SK-N-SH treated with all-trans-retinoic acid at 6 μM for 48 hours (cell line): ENCODE measurements at regions not wholly inside any gene's neighbourhood (a gene's known extent, or its start where the extent isn't known, plus 50 kb on each side); places are given as distances from the start of the nearest gene placed in this dataset.

Experiments used
- ATAC-seq: fragments of 200-7000 bp; cut with Tn5 transposase; 3 replicates; pipeline ENCODE4 v1.9.1; 2020; ENCODE audit warnings: mild to moderate bottlenecking, moderate library complexity
- ARNTL ChIP-seq: fragments of 450-650 bp; formaldehyde crosslinking; IDR thresholded peaks from 2 replicates; pipeline ENCODE4 v1.5.0; 2020; ENCODE audit warnings: low read depth, mild to moderate bottlenecking, moderate library complexity, borderline replicate concordance
- BACH2 ChIP-seq: fragments of 250-450 bp; sonication (Bioruptor Pico); IDR thresholded peaks from 2 replicates; pipeline ENCODE4 v1.9.0; 2021; ENCODE audit warnings: mild to moderate bottlenecking, borderline replicate concordance
- CSDC2 ChIP-seq: fragments of 250-450 bp; sonication (Bioruptor Pico); IDR thresholded peaks from 2 replicates; pipeline ENCODE4 v1.5.0; 2020; ENCODE audit warnings: mild to moderate bottlenecking, moderate library complexity
- ESRRG ChIP-seq: fragments of 250-450 bp; sonication (Bioruptor Pico); IDR thresholded peaks from 2 replicates; pipeline ENCODE4 v1.6.1; 2021; ENCODE audit warnings: mild to moderate bottlenecking
- GLIS3 ChIP-seq: fragments of 250-450 bp; sonication (Bioruptor Pico); IDR thresholded peaks from 2 replicates; pipeline ENCODE4 v1.5.0; 2020; ENCODE audit warnings: mild to moderate bottlenecking, moderate library complexity
- ISL1 ChIP-seq: fragments of 250-450 bp; sonication (Bioruptor Pico); IDR thresholded peaks from 2 replicates; pipeline ENCODE4 v2.1.2; 2022; ENCODE audit warnings: mild to moderate bottlenecking, moderate library complexity
- OSR1 ChIP-seq: fragments of 250-450 bp; sonication (Bioruptor Pico); IDR thresholded peaks from 2 replicates; pipeline ENCODE4 v1.8.0; 2022; ENCODE audit warnings: moderate library complexity, mild to moderate bottlenecking, inconsistent platforms
- PPARA ChIP-seq: fragments of 250-450 bp; sonication (Bioruptor Pico); IDR thresholded peaks from 2 replicates; pipeline ENCODE4 v1.5.0; 2020; ENCODE audit warnings: mild to moderate bottlenecking, borderline replicate concordance
- SNAI2 ChIP-seq: fragments of 250-450 bp; sonication (Bioruptor Pico); IDR thresholded peaks from 2 replicates; pipeline ENCODE4 v1.5.0; 2020; ENCODE audit warnings: mild to moderate bottlenecking, moderate library complexity
- TCF4 ChIP-seq: fragments of 250-450 bp; sonication (Bioruptor Pico); IDR thresholded peaks from 2 replicates; pipeline ENCODE4 v1.8.0; 2021; ENCODE audit warnings: mild to moderate bottlenecking, moderate library complexity, borderline replicate concordance
- TOX ChIP-seq: fragments of 250-450 bp; sonication (Bioruptor Pico); IDR thresholded peaks from 2 replicates; pipeline ENCODE4 v1.8.0; 2021; ENCODE audit warnings: mild to moderate bottlenecking, moderate library complexity, borderline replicate concordance
- ZC3H10 ChIP-seq: fragments of 250-450 bp; sonication (Bioruptor Pico); IDR thresholded peaks from 2 replicates; pipeline ENCODE4 v1.5.1; 2021; ENCODE audit warnings: mild to moderate bottlenecking, moderate library complexity
- ZFP3 ChIP-seq: fragments of 250-450 bp; sonication (Bioruptor Pico); IDR thresholded peaks from 2 replicates; pipeline ENCODE4 v1.5.0; 2020; ENCODE audit warnings: mild to moderate bottlenecking, moderate library complexity
- ZFP30 ChIP-seq: fragments of 450-650 bp; formaldehyde crosslinking; IDR thresholded peaks from 2 replicates; pipeline ENCODE4 v1.5.0; 2022; ENCODE audit warnings: mild to moderate bottlenecking, moderate library complexity
- ZNF565 ChIP-seq: fragments of 450-650 bp; formaldehyde crosslinking; conservative IDR thresholded peaks from 2 replicates; pipeline ENCODE4 v1.5.0; 2020; ENCODE audit warnings: low read depth, mild to moderate bottlenecking, moderate library complexity
- ZNF70 ChIP-seq: fragments of 450-650 bp; formaldehyde crosslinking; IDR thresholded peaks from 2 replicates; pipeline ENCODE4 v1.5.0; 2020; ENCODE audit warnings: mild to moderate bottlenecking, moderate library complexity
- ZNF8 ChIP-seq: fragments of 450-650 bp; formaldehyde crosslinking; IDR thresholded peaks from 2 replicates; pipeline ENCODE4 v1.5.0; 2020; ENCODE audit warnings: mild to moderate bottlenecking, moderate library complexity
- TF ChIP-seq, protein P1 (sequence below): fragments of 250-450 bp; sonication (Bioruptor Pico); IDR thresholded peaks from 2 replicates; pipeline ENCODE4 v1.8.0; 2020; ENCODE audit warnings: mild to moderate bottlenecking, moderate library complexity, borderline replicate concordance
- TF ChIP-seq, protein P2 (sequence below): fragments of 250-450 bp; sonication (Bioruptor Pico); IDR thresholded peaks from 2 replicates; pipeline ENCODE4 v1.5.1; 2021; ENCODE audit warnings: mild to moderate bottlenecking, moderate library complexity
- TF ChIP-seq, protein P3 (sequence below): fragments of 250-450 bp; sonication (Bioruptor Pico); IDR thresholded peaks from 2 replicates; pipeline ENCODE4 v1.5.0; 2020; ENCODE audit warnings: mild to moderate bottlenecking, moderate library complexity
- TF ChIP-seq, protein P4 (sequence below): fragments of 250-450 bp; sonication (Bioruptor Pico); IDR thresholded peaks from 2 replicates; pipeline ENCODE4 v1.8.0; 2021; ENCODE audit warnings: low read depth, mild to moderate bottlenecking, moderate library complexity, borderline replicate concordance
- TF ChIP-seq, protein P5 (sequence below): fragments of 250-450 bp; sonication (Bioruptor Pico); IDR thresholded peaks from 2 replicates; pipeline ENCODE4 v1.5.1; 2020; ENCODE audit warnings: low read depth, mild to moderate bottlenecking, moderate library complexity

DNA sequence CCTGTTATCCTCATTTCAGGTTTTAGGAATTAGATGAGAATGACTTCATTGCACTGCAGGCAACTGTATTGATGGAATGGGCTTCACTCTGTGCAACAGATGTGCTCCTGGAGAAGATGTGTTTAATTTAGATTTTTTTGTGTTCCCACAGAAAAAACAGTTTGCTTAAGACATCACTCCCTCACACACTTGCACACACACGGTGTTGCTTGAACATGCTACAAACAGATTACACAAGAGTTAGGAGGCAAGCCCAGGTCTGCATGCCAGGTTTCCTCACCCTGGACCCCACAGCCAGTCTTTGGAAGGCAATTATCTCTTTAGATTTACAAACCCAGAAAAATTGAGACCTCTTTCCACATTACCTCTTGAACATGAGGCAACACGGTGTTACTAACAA, 93.7 kb upstream of the KLHL29 start:
- no peak for TF ChIP-seq PPARA
- TF ChIP-seq, protein P1, sequence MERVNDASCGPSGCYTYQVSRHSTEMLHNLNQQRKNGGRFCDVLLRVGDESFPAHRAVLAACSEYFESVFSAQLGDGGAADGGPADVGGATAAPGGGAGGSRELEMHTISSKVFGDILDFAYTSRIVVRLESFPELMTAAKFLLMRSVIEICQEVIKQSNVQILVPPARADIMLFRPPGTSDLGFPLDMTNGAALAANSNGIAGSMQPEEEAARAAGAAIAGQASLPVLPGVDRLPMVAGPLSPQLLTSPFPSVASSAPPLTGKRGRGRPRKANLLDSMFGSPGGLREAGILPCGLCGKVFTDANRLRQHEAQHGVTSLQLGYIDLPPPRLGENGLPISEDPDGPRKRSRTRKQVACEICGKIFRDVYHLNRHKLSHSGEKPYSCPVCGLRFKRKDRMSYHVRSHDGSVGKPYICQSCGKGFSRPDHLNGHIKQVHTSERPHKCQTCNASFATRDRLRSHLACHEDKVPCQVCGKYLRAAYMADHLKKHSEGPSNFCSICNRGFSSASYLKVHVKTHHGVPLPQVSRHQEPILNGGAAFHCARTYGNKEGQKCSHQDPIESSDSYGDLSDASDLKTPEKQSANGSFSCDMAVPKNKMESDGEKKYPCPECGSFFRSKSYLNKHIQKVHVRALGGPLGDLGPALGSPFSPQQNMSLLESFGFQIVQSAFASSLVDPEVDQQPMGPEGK (CRISPR knock-in tag), result no peak
- TF ChIP-seq, protein P2, sequence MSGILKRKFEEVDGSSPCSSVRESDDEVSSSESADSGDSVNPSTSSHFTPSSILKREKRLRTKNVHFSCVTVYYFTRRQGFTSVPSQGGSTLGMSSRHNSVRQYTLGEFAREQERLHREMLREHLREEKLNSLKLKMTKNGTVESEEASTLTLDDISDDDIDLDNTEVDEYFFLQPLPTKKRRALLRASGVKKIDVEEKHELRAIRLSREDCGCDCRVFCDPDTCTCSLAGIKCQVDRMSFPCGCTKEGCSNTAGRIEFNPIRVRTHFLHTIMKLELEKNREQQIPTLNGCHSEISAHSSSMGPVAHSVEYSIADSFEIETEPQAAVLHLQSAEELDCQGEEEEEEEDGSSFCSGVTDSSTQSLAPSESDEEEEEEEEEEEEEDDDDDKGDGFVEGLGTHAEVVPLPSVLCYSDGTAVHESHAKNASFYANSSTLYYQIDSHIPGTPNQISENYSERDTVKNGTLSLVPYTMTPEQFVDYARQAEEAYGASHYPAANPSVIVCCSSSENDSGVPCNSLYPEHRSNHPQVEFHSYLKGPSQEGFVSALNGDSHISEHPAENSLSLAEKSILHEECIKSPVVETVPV, result no peak
- TF ChIP-seq CSDC2 (CRISPR knock-in tag), result no peak
- TF ChIP-seq TCF4 (CRISPR knock-in tag), result no peak
- TF ChIP-seq ARNTL (CRISPR knock-in tag), result no peak
- TF ChIP-seq, protein P3, sequence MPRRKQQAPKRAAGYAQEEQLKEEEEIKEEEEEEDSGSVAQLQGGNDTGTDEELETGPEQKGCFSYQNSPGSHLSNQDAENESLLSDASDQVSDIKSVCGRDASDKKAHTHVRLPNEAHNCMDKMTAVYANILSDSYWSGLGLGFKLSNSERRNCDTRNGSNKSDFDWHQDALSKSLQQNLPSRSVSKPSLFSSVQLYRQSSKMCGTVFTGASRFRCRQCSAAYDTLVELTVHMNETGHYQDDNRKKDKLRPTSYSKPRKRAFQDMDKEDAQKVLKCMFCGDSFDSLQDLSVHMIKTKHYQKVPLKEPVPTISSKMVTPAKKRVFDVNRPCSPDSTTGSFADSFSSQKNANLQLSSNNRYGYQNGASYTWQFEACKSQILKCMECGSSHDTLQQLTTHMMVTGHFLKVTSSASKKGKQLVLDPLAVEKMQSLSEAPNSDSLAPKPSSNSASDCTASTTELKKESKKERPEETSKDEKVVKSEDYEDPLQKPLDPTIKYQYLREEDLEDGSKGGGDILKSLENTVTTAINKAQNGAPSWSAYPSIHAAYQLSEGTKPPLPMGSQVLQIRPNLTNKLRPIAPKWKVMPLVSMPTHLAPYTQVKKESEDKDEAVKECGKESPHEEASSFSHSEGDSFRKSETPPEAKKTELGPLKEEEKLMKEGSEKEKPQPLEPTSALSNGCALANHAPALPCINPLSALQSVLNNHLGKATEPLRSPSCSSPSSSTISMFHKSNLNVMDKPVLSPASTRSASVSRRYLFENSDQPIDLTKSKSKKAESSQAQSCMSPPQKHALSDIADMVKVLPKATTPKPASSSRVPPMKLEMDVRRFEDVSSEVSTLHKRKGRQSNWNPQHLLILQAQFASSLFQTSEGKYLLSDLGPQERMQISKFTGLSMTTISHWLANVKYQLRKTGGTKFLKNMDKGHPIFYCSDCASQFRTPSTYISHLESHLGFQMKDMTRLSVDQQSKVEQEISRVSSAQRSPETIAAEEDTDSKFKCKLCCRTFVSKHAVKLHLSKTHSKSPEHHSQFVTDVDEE (CRISPR knock-in tag), result no peak
- TF ChIP-seq, protein P4, sequence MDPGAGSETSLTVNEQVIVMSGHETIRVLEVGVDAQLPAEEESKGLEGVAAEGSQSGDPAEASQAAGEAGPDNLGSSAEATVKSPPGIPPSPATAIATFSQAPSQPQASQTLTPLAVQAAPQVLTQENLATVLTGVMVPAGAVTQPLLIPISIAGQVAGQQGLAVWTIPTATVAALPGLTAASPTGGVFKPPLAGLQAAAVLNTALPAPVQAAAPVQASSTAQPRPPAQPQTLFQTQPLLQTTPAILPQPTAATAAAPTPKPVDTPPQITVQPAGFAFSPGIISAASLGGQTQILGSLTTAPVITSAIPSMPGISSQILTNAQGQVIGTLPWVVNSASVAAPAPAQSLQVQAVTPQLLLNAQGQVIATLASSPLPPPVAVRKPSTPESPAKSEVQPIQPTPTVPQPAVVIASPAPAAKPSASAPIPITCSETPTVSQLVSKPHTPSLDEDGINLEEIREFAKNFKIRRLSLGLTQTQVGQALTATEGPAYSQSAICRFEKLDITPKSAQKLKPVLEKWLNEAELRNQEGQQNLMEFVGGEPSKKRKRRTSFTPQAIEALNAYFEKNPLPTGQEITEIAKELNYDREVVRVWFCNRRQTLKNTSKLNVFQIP (CRISPR knock-in tag), result no peak
- no peak for TF ChIP-seq ESRRG (CRISPR knock-in tag)
- TF ChIP-seq TOX (CRISPR knock-in tag), result no peak
- TF ChIP-seq OSR1 (CRISPR knock-in tag), result no peak
- TF ChIP-seq ZFP30 (CRISPR knock-in tag), result no peak
- no peak for TF ChIP-seq ZFP3 (CRISPR knock-in tag)
- no peak for TF ChIP-seq GLIS3
- TF ChIP-seq, protein P5, sequence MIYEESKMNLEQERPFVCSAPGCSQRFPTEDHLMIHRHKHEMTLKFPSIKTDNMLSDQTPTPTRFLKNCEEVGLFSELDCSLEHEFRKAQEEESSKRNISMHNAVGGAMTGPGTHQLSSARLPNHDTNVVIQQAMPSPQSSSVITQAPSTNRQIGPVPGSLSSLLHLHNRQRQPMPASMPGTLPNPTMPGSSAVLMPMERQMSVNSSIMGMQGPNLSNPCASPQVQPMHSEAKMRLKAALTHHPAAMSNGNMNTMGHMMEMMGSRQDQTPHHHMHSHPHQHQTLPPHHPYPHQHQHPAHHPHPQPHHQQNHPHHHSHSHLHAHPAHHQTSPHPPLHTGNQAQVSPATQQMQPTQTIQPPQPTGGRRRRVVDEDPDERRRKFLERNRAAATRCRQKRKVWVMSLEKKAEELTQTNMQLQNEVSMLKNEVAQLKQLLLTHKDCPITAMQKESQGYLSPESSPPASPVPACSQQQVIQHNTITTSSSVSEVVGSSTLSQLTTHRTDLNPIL (CRISPR knock-in tag), result no peak
- TF ChIP-seq BACH2 (CRISPR knock-in tag), result no peak
- no peak for TF ChIP-seq ZNF70 (CRISPR knock-in tag)
- no peak for TF ChIP-seq ISL1 (CRISPR knock-in tag)
- TF ChIP-seq SNAI2 (CRISPR knock-in tag), result no peak
- ATAC-seq, result no peak

DNA sequence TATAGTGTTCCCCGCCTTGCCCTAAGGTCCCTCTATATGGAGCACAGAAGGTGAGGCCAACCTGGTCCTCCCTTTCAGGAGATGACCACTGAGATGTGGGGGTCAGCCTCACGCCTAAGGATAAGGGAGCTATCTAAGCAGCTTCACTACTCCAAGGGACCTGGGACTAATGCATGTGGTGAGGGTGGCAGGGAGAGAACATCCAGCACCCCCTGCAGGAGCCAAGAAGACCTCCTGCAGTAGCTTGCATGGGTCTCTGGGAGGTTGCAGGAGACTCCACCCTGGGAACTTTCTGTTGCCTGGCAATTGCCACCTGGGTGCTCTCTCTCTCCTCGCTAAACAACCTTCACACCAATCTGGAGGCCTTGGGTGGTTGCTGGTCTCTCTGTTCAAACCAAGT, 93.0 kb upstream of the KLHL29 start:
- no peak for ATAC-seq
- TF ChIP-seq TOX (CRISPR knock-in tag) (no peak), ZC3H10 (CRISPR knock-in tag) (no peak), PPARA (no peak), ZNF8 (no peak), OSR1 (CRISPR knock-in tag) (no peak), CSDC2 (CRISPR knock-in tag) (no peak), BACH2 (CRISPR knock-in tag) (no peak), TCF4 (CRISPR knock-in tag) (no peak), ZNF565 (CRISPR knock-in tag) (no peak), ESRRG (CRISPR knock-in tag) (no peak), ZFP30 (CRISPR knock-in tag) (no peak)
- TF ChIP-seq, protein P2, result no peak
